Fibroblast of lung (primary cell): ENCODE measurements at regions not wholly inside any gene's neighbourhood (a gene's known extent, or its start where the extent isn't known, plus 50 kb on each side); places are given as distances from the start of the nearest gene placed in this dataset.

ENCODE experiments used
- EZH2 ChIP-seq: IDR thresholded peaks from 2 replicates; pipeline ENCODE4 v1.5.1; 2012; ENCODE audit warnings: low read length, control low read depth, mild to moderate bottlenecking; ENCODE audit errors: missing control alignments
- TF ChIP-seq, protein P1 (sequence below), 2 donors: IDR thresholded peaks in 1 of 2; conservative IDR thresholded peaks in 1 of 2; 1 replicate in 1 of 2; 2 replicates in 1 of 2; pipeline ENCODE4 v1.5.1; 2011 to 2012; ENCODE audit warnings: low read length in 2 of 2, control low read depth in 1 of 2, inconsistent platforms in 1 of 2, low read depth in 1 of 2, mild to moderate bottlenecking in 1 of 2

DNA sequence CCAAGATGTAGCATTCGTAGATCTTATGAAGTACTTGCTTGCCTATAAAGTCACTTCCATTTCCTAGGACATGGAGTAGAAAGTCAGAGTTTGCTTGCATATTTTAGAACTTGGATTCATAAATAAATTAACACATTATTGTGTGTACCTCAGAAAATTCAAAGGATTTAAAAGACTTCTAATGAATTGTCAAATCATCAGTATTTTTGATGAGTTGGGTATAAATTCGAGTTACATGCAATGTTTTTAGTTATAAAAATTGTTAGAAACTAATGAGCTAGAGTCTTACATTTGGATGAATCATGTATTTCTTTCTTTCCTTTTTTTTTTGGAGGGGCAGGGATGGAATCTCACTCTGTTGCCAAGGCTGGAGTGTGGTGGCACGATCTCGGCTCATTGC lies 156.9 kb upstream of the KCNJ16 start:
- TF ChIP-seq EZH2: no peak
- TF ChIP-seq, protein P1, sequence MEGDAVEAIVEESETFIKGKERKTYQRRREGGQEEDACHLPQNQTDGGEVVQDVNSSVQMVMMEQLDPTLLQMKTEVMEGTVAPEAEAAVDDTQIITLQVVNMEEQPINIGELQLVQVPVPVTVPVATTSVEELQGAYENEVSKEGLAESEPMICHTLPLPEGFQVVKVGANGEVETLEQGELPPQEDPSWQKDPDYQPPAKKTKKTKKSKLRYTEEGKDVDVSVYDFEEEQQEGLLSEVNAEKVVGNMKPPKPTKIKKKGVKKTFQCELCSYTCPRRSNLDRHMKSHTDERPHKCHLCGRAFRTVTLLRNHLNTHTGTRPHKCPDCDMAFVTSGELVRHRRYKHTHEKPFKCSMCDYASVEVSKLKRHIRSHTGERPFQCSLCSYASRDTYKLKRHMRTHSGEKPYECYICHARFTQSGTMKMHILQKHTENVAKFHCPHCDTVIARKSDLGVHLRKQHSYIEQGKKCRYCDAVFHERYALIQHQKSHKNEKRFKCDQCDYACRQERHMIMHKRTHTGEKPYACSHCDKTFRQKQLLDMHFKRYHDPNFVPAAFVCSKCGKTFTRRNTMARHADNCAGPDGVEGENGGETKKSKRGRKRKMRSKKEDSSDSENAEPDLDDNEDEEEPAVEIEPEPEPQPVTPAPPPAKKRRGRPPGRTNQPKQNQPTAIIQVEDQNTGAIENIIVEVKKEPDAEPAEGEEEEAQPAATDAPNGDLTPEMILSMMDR (conservative IDR thresholded peaks at IDR 0.05 in 1 of 2, IDR thresholded peaks at IDR 0.05 in 1 of 2; ENCODE audit: low read depth in 1 of 2, low read length in 2 of 2): no peak
